Adrenal gland (tissue), 9 donors: ENCODE measurements at regions not wholly inside any gene's neighbourhood (a gene's known extent, or its start where the extent isn't known, plus 50 kb on each side); places are given as distances from the start of the nearest gene placed in this dataset.
A peak's percentile ranks its signal among the peaks of the same experiment; 100 is the strongest.

ENCODE experiments used
- DNase-seq, 7 donors: peaks; one replicate each; pipeline ENCODE4 v3.0.0-alpha.2; 2019 to 2020
- H3K27ac ChIP-seq, 5 donors: fragments of 200-600 bp; sonication (generic) in 4 of 5; 1 replicate in 3 of 5; 2 replicates in 2 of 5; pipeline versions ENCODE4 v1.5.1 to v1.8.0; 2016 to 2020; ENCODE audit warnings: mild to moderate bottlenecking in 1 of 5
- H3K27me3 ChIP-seq: fragments of 200-600 bp; 2 replicates; pipeline ENCODE4 v1.8.0; 2021
- H3K36me3 ChIP-seq, 2 donors: fragments of 200-600 bp; replicated peaks in 1 of 2; 1 replicate in 1 of 2; 2 replicates in 1 of 2; pipeline versions ENCODE4 v1.5.1 to v1.8.0; 2018 to 2022
- H3K4me1 ChIP-seq, 2 donors: fragments of 200-600 bp; replicated peaks in 1 of 2; 1 replicate in 1 of 2; 2 replicates in 1 of 2; pipeline versions ENCODE4 v1.5.1 to v1.8.0; 2018 to 2021
- H3K4me3 ChIP-seq, 4 donors: fragments of 200-600 bp; sonication (generic) in 3 of 4; one replicate each; pipeline ENCODE4 v1.5.1; 2016 to 2018
- H3K9me3 ChIP-seq, 3 donors: fragments of 200-600 bp; sonication (generic) in 1 of 3; replicated peaks in 1 of 3; 1 replicate in 2 of 3; 2 replicates in 1 of 3; pipeline versions ENCODE4 v1.5.1 to v1.8.0; 2016 to 2021
- POLR2A ChIP-seq, 2 donors: fragments of 450-650 bp; IDR thresholded peaks; one replicate each; pipeline ENCODE4 v1.6.1; 2017; ENCODE audit warnings: antibody characterized with exemption in 2 of 2, mild to moderate bottlenecking in 2 of 2, moderate library complexity in 1 of 2
- WGBS, 4 donors: extraction: QIAGEN DNeasy Blood & Tissue Kit in 2 of 4; methylation state at CpG; one replicate each; pipeline versions ENCODE4 v1.1.5 to v1.1.7; 2013 to 2017; 5-methylcytosine and 5-hydroxymethylcytosine counted together
- intact Hi-C, 2 donors: fragments of 100-400 bp; cut with DNase I; formaldehyde crosslinking; loops; one replicate each; pipeline versions ENCODE4 v1.14.1 to v1.15.0; 2022 to 2023
- TF ChIP-seq, protein P1 (sequence below), 6 experiments: fragments of 450-650 bp in 4 of 6; fragments of 200-600 bp in 2 of 6; sonication (generic) in 1 of 6; IDR thresholded peaks; 1 replicate in 5 of 6; 2 replicates in 1 of 6; pipeline versions ENCODE4 v1.5.1 to v1.8.0; 2016 to 2021; ENCODE audit warnings: antibody characterized with exemption in 6 of 6, mild to moderate bottlenecking in 2 of 6, moderate library complexity in 1 of 6
- donor health status: healthy with polysubstance abuse.
- donor health status: Bipolar disorder and iron deficiency.
- donor health status: DM: yes; HTN: yes; CAD: no.
- donor health status: DM: no; HTN: no; CAD: no.
- donor health status: DM: no; HTN: no; CAD: no.

DNA sequence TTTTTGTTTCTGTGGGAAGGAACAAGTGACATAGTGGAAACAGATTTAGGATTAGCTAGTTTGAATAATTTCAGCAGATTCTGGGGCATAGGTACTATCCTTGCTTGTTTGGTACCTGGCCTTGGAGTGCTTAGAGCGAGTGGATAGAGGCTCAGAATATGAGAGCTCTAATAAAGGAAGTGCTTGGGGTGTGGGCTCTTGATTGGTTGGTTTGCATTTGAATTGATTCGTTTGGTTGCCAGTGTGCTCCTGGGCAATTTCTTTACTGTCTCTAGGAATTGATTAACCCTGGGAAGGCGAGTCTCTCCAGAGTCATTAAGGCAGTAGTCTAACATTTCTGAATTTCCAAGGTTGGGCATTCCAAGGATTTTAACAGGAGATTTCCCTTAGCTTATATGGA, 98.0 kb downstream of the DTWD1 start:
- H3K36me3 ChIP-seq = no peaks in the 10 kb centered on the region
- TF ChIP-seq, protein P1, sequence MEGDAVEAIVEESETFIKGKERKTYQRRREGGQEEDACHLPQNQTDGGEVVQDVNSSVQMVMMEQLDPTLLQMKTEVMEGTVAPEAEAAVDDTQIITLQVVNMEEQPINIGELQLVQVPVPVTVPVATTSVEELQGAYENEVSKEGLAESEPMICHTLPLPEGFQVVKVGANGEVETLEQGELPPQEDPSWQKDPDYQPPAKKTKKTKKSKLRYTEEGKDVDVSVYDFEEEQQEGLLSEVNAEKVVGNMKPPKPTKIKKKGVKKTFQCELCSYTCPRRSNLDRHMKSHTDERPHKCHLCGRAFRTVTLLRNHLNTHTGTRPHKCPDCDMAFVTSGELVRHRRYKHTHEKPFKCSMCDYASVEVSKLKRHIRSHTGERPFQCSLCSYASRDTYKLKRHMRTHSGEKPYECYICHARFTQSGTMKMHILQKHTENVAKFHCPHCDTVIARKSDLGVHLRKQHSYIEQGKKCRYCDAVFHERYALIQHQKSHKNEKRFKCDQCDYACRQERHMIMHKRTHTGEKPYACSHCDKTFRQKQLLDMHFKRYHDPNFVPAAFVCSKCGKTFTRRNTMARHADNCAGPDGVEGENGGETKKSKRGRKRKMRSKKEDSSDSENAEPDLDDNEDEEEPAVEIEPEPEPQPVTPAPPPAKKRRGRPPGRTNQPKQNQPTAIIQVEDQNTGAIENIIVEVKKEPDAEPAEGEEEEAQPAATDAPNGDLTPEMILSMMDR (IDR thresholded peaks at IDR 0.05) = no peak
- no peak for TF ChIP-seq POLR2A (IDR thresholded peaks at IDR 0.05)
- H3K4me3 ChIP-seq = no peak overlapping the region
- H3K27ac ChIP-seq = peak overlapping the region in 3 of 5 donors; percentile 28 to 77 (median 61)
- H3K9me3 ChIP-seq = no peaks in the 10 kb centered on the region
- WGBS, 4 donors = 55 to 72% (median 68%) methylated on average over 3 of the region's 3 CpGs
- no peaks in the 10 kb centered on the region for H3K27me3 ChIP-seq
- intact Hi-C loops = no loop called here
- H3K4me1 ChIP-seq = peaks cover 3 to 8% of the 10 kb centered on the region in 2 donors
- DNase-seq = no peak

DNA sequence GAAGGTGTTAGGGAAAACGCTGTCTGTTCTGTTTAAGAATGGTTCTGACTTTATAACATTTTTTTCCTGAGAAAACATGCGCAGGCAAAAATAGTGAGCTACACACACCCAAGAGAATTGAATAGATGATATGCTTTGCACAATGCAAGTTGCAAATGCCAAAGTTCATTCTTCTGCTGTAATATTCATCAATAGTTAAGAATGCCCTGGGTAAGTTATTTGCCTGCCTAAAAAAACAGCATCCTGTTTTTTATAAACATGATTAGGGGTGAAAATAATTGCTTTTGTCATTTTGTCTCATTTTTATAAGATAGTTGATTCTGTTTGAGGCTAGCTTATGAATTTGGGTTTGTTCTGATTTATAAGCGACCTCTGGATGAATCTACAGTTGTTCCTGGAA, 99.4 kb downstream of the DTWD1 start:
- H3K9me3 ChIP-seq = no peaks in the 10 kb centered on the region
- DNase-seq = no peak
- H3K4me3 ChIP-seq = no peak overlapping the region
- H3K4me1 ChIP-seq = peaks cover 3 to 8% of the 10 kb centered on the region in 2 donors
- 74 to 82% (median 76%) methylated on average over 3 of the region's 3 CpGs for WGBS, 4 donors
- H3K27ac ChIP-seq = peak overlapping the region in 1 of 5 donors; percentile 48
- H3K36me3 ChIP-seq = no peaks in the 10 kb centered on the region
- intact Hi-C loops = no loop called here
- TF ChIP-seq, protein P1 (IDR thresholded peaks at IDR 0.05) = no peak
- TF ChIP-seq POLR2A (IDR thresholded peaks at IDR 0.05) = no peak
- no peaks in the 10 kb centered on the region for H3K27me3 ChIP-seq

DNA sequence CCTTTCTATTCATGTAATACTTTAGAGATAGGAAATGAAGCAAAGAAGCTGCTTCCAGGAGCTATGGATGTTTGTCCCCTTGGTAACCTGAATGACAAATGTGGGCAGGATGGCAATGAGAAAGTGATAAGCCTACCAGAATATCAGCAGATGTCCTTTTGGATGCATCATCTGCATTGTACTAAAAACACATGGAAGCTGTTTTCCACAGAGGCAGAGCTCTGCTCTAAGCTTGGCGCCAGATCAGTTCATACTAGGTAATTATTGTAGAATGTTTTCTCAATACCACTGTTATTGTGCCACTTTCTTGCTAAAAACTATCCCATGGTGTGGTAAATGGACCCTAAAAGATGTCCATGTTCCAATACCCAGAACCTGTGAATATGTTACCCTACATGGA, 100.2 kb downstream of the DTWD1 start:
- no peak for TF ChIP-seq POLR2A (IDR thresholded peaks at IDR 0.05)
- TF ChIP-seq, protein P1 (IDR thresholded peaks at IDR 0.05) = no peak
- 91 to 100% (median 93%) methylated on average over 1 of the region's 1 CpG for WGBS, 4 donors
- DNase-seq = no peak
- intact Hi-C loops = no loop called here
- Histone ChIP-seq H3K27ac (peak overlapping the region in 1 of 5 donors; percentile 48), H3K4me1 (peaks cover 3 to 8% of the 10 kb centered on the region in 2 donors), H3K4me3 (no peak overlapping the region), H3K9me3 (no peaks in the 10 kb centered on the region), H3K36me3 (no peaks in the 10 kb centered on the region), H3K27me3 (no peaks in the 10 kb centered on the region)

DNA sequence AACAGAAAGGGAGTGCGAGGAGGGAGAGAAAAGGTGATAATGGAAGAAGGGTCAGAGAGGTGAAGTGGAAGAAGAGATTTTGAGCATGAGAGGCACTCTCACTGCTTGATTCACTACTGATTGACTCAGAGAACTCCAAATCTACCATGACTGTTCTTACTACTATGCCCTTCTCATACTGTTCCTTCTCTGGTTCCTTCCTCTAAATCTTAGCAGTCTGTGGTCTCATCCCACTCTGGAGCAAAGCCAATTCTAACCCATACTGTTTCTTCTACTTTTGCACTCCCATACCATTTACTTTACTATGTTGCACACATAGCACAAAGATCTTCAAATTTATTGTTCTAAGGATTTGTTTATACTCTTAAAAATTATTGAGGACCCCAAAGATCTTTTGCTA, 100.8 kb downstream of the DTWD1 start:
- no peaks in the 10 kb centered on the region for H3K27me3 ChIP-seq
- no peak for TF ChIP-seq POLR2A (IDR thresholded peaks at IDR 0.05)
- TF ChIP-seq, protein P1 (IDR thresholded peaks at IDR 0.05) = no peak
- no peak overlapping the region for H3K4me3 ChIP-seq
- H3K36me3 ChIP-seq = no peaks in the 10 kb centered on the region
- H3K27ac ChIP-seq = no peak overlapping the region
- peaks cover 3 to 8% of the 10 kb centered on the region in 2 donors for H3K4me1 ChIP-seq
- DNase-seq = no peak
- intact Hi-C loops = no loop called here
- 78 to 91% (median 85%) methylated on average over 1 of the region's 1 CpG for WGBS, 4 donors
- H3K9me3 ChIP-seq = no peaks in the 10 kb centered on the region
